Stomach (tissue), 8 donors: ENCODE measurements at regions not wholly inside any gene's neighbourhood (a gene's known extent, or its start where the extent isn't known, plus 50 kb on each side); places are given as distances from the start of the nearest gene placed in this dataset.

Experiments used
- DNase-seq, 2 donors: peaks; one replicate each; pipeline versions ENCODE4 v3.0.0 to v3.0.0-alpha.2; 2013 to 2019
- H3K27ac ChIP-seq, 5 donors: fragments of 200-600 bp in 4 of 5; sonication (generic) in 4 of 5; one replicate each; pipeline ENCODE4 v1.5.1; 2013 to 2019; ENCODE audit warnings: mild to moderate bottlenecking in 1 of 5, moderate library complexity in 1 of 5
- H3K27me3 ChIP-seq, 3 donors: fragments of 200-600 bp; sonication (generic); one replicate each; pipeline ENCODE4 v1.5.1; 2017 to 2019; ENCODE audit warnings: mixed run types in 1 of 3
- H3K36me3 ChIP-seq, 4 donors: fragments of 200-600 bp; sonication (generic); 1 replicate in 3 of 4; 2 replicates in 1 of 4; pipeline ENCODE4 v1.5.1; 2016 to 2019
- H3K4me1 ChIP-seq, 4 donors: fragments of 200-600 bp; sonication (generic); one replicate each; pipeline ENCODE4 v1.5.1; 2016 to 2019
- H3K4me3 ChIP-seq, 4 donors: fragments of 200-600 bp; sonication (generic) in 3 of 4; one replicate each; pipeline ENCODE4 v1.5.1; 2016 to 2019; ENCODE audit warnings: mild to moderate bottlenecking in 1 of 4
- H3K9me3 ChIP-seq, 4 donors: fragments of 200-600 bp; sonication (generic); one replicate each; pipeline ENCODE4 v1.5.1; 2016 to 2019
- CTCF ChIP-seq, 7 experiments: fragments of 450-650 bp in 4 of 7; fragments of 200-600 bp in 3 of 7; sonication (generic) in 3 of 7; IDR thresholded peaks; one replicate each; pipeline ENCODE4 v1.5.1; 2016 to 2019; ENCODE audit warnings: antibody characterized with exemption in 7 of 7, control low read depth in 2 of 7, mild to moderate bottlenecking in 1 of 7
- EP300 ChIP-seq: sonication (generic); formaldehyde crosslinking; IDR thresholded peaks from one replicate; pipeline ENCODE4 v1.6.1; 2017; ENCODE audit warnings: antibody characterized with exemption
- POLR2A ChIP-seq, 4 donors: fragments of 450-650 bp; IDR thresholded peaks; one replicate each; pipeline ENCODE4 v1.6.1; 2016; ENCODE audit warnings: antibody characterized with exemption in 4 of 4, control low read depth in 2 of 4, mild to moderate bottlenecking in 1 of 4, moderate library complexity in 1 of 4
- POLR2AphosphoS5 ChIP-seq, 3 donors: sonication (generic); formaldehyde crosslinking; IDR thresholded peaks; one replicate each; pipeline ENCODE4 v1.6.1; 2016; ENCODE audit warnings: antibody characterized with exemption in 3 of 3
- WGBS, 5 donors: extraction: QIAGEN DNeasy Blood & Tissue Kit in 3 of 5; methylation state at CpG; one replicate each; pipeline versions ENCODE4 v1.1.5 to v1.1.7; 2013 to 2018; 5-methylcytosine and 5-hydroxymethylcytosine counted together
- intact Hi-C: fragments of 100-400 bp; cut with DNase I; formaldehyde crosslinking; loops from one replicate; pipeline ENCODE4 v1.15.1; 2023; ENCODE audit warnings: low total_unique reads
- donor health status: healthy with polysubstance abuse.
- donor health status: Bipolar disorder and iron deficiency.
- donor health status: healthy.

GRCh38 chr12:45621703-45622102, 107.8 kb upstream of the ARID2 start:
- no peak overlapping the region for H3K27ac ChIP-seq
- no peak for DNase-seq
- no peaks in the 10 kb centered on the region for H3K9me3 ChIP-seq
- H3K4me1 ChIP-seq = no peaks in the 10 kb centered on the region
- H3K27me3 ChIP-seq = no peaks in the 10 kb centered on the region
- H3K4me3 ChIP-seq = no peak overlapping the region
- 85 to 100% (median 97%) methylated on average over 1 of the region's 1 CpG for WGBS, 5 donors
- H3K36me3 ChIP-seq = no peaks in the 10 kb centered on the region
- intact Hi-C loops = no loop called here
- TF ChIP-seq CTCF (IDR thresholded peaks at IDR 0.05) (no peak), POLR2AphosphoS5 (IDR thresholded peaks at IDR 0.05) (no peak), POLR2A (IDR thresholded peaks at IDR 0.05) (no peak), EP300 (no peak)

DNA sequence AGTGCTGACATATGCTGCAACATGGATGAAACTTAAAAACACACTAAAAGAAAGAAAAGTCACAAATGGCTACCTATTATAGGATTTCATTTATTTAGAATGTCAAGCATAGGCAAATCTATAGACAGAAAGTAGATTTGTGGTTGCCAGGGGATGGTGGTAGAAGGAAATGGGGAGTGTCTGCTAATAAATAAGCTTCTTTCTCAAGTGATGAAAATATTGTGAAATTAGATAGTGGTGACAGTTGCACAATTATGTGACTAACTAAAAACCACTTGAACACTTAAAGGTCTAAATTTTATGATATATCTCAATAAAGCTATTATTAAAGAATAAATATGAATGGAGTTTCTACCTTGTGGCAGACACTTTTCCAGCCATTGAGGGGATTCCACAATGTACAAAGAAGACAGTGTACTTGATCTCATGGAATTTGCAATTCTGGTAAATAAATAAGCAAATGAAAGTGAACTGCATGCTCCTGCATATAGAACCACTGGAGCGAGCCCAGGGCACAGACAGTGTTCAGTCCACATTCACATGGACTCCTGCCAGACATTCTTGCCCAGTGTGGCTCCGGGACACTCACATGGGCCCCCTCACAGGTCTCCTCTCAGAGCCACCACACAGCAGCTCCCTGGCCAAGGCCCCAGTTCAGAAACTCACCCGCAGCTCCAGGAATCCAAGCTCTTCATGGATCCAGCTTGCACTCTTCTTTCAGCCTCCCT, 107.1 kb upstream of the ARID2 start:
- 75 to 90% (median 88%) methylated on average over 3 of the region's 3 CpGs for WGBS, 5 donors
- no peaks in the 10 kb centered on the region for H3K36me3 ChIP-seq
- no peak overlapping the region for H3K4me3 ChIP-seq
- no peaks in the 10 kb centered on the region for H3K9me3 ChIP-seq
- TF ChIP-seq POLR2A (IDR thresholded peaks at IDR 0.05) (no peak), POLR2AphosphoS5 (IDR thresholded peaks at IDR 0.05) (no peak), CTCF (IDR thresholded peaks at IDR 0.05) (no peak), EP300 (no peak)
- intact Hi-C loops = no loop called here
- no peaks in the 10 kb centered on the region for H3K4me1 ChIP-seq
- H3K27me3 ChIP-seq = no peaks in the 10 kb centered on the region
- DNase-seq = no peak
- H3K27ac ChIP-seq = no peak overlapping the region

- no peak for DNase-seq
- no peaks in the 10 kb centered on the region for H3K4me1 ChIP-seq
- TF ChIP-seq EP300 (no peak), POLR2A (IDR thresholded peaks at IDR 0.05) (no peak), CTCF (IDR thresholded peaks at IDR 0.05) (no peak), POLR2AphosphoS5 (IDR thresholded peaks at IDR 0.05) (no peak)
- 63 to 86% (median 74%) methylated on average over 5 of the region's 5 CpGs for WGBS, 5 donors
- intact Hi-C loops = no loop called here
- no peaks in the 10 kb centered on the region for H3K9me3 ChIP-seq
- H3K27me3 ChIP-seq = no peaks in the 10 kb centered on the region
- H3K36me3 ChIP-seq = no peaks in the 10 kb centered on the region
- H3K4me3 ChIP-seq = no peak overlapping the region
- no peak overlapping the region for H3K27ac ChIP-seq
Measured at GRCh38 chr12:45623221-45623620, 106.3 kb upstream of the ARID2 start.

DNA sequence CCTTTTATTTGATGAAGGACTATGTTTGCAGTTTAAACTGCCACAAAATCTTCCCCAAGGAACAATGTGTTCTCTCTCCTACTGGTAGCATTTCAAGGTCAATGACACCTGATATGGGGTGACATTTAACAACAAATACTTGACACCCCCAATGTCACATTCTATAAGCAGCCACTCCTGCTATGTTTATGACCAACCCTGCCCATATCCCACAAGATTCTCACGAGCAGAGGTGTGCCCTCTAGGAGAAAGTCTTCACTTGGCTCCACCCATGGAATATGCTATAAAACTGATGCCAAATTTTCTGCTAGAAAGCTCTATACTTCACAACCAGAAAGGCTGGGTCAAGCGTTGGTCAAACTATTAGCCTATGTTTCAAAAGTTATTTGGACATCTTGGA, 105.6 kb upstream of the ARID2 start:
- H3K27me3 ChIP-seq = no peaks in the 10 kb centered on the region
- no peak for DNase-seq
- H3K36me3 ChIP-seq = no peaks in the 10 kb centered on the region
- no peaks in the 10 kb centered on the region for H3K9me3 ChIP-seq
- intact Hi-C loops = no loop called here
- no peak overlapping the region for H3K4me3 ChIP-seq
- no peak overlapping the region for H3K27ac ChIP-seq
- WGBS, 5 donors = 53 to 71% (median 67%) methylated on average over 2 of the region's 2 CpGs
- H3K4me1 ChIP-seq = no peaks in the 10 kb centered on the region
- no peak for TF ChIP-seq EP300
- TF ChIP-seq POLR2AphosphoS5 (IDR thresholded peaks at IDR 0.05) = no peak
- TF ChIP-seq CTCF (IDR thresholded peaks at IDR 0.05) = no peak
- TF ChIP-seq POLR2A (IDR thresholded peaks at IDR 0.05) = no peak
